ENCODE measurements at regions not wholly inside any gene's neighbourhood (a gene's known extent, or its start where the extent isn't known, plus 50 kb on each side); places are given as distances from the start of the nearest gene placed in this dataset.
"Not testable (repeated sequence)": the region's sequence is repeated elsewhere in the genome, so short reads cannot be mapped to it uniquely, and the experiment has no call there.

GRCh38 chr9:95584176-95584575 lies 67.4 kb upstream of the PTCH1 start:
- DNase-seq: no peak

DNA sequence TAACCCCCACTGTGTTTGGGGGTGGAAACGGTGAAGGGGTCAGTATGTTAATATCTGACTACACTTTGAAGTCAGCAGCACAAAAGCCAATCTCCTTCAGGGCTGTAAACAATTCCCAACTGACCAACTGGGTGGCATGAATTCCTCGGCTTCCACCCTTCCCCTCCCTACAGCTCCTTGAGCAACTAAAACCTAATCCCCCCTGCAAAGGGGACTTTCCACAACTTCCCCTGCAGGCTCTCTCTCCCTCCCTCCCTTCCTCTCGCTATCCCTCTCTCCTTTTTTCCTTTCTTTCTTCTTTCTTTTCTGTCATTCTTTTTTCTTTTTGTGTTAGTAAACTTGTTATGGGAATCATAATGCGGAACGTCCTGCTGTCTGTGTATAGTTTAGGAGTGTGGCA lies 65.1 kb upstream of the PTCH1 start:
- no peak for DNase-seq

DNA sequence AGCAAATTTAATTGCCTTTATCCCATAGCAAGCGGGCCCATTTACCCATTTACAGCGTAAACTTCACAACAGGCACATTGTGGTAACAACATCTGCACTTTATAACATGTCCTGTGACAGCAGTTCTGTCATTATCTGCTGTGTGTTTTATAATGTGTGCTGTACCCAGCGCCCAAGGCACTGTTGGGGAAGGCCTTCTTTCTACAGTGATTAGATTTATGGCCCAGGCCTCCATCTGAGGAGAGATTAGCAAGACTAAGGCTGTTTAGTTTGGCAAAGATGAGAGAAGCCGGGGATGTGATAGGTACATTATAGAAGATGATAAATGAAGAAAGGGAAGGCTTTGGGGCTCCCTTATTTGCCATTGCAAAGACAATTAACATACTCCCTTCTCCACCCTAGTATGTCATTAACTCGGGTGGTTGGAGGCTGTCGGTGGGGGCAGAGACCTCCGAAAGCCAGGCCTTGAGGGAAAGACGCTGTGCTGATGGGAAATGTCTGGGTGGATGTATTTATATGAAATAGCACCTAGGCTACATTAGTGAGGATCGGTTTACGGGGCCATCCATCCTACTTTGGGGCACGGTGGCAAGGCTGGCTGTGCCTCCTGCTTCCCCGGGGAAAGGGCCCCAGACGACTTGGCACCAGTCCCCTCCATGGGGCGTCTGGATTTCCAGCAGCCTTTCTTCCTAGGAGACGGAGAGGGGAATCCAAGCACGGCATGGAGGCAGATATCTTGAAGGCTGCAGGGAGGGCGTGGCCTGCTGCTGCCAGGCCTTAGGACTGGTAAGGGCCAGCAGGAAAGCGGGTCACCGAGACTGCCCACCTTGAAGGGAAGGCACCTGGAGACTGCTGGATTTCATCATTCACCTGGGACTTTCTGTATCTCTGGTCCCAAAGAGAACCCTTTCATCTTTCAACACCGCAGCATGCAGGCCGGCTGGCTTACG lies 64.3 kb upstream of the PTCH1 start:
- DNase-seq: no peak

DNA sequence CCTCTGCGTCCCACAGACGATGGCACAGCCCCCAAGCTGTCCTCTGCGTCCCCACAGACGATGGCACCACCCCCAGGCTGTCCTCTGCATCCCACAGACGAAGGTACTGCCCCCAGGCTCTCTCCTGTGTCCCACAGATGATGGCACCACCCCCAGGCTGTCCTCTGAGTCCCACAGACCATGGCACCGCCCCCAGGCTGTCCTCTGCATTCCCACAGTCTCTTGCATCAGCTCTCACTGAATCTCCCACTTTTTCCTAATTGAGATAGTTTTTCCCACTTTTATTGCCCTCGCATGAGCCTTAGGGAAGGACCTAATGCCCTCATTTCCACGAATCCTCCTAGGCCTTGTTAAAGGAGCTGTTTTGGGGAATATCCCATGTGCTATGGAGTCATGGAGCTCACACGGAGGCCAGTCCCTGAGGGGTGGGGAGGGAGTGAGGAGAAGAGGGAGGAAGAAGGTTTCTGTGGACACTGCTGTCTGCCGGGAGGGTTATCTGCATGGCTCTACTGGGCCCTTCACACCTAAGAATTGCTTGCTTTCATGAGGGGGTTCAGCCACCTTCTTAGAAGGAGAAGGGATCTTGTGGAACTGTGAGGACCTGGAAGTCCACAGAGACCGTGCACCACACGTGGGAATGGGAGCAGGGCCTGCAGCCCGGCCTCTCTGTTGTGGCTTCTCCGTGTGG lies 58.2 kb upstream of the PTCH1 start:
- DNase-seq: no peak

GRCh38 chr9:95574176-95574575 lies 57.4 kb upstream of the PTCH1 start:
- DNase-seq: peak in 12 of 56 donors; percentile 3 to 56 (median 5)

DNA sequence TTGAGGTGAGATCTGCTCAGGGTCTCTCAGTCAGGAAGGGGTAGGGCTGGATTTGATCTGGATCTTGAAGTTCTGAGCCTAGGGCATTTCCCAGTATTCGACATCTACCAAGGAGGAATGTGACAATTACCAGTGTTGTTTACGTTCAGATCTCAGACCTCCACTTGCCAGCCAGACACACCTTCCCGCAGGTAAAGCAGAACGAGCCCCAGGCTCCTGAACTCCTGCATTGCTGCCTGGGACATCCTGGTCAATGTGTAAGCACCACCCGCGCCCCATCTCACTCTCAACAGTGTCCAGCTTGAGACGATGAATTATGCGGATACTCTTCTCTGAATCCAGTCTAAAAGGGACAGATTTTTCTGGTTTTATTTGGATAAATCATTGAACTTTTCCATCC lies 56.7 kb upstream of the PTCH1 start:
- no peak for DNase-seq

DNA sequence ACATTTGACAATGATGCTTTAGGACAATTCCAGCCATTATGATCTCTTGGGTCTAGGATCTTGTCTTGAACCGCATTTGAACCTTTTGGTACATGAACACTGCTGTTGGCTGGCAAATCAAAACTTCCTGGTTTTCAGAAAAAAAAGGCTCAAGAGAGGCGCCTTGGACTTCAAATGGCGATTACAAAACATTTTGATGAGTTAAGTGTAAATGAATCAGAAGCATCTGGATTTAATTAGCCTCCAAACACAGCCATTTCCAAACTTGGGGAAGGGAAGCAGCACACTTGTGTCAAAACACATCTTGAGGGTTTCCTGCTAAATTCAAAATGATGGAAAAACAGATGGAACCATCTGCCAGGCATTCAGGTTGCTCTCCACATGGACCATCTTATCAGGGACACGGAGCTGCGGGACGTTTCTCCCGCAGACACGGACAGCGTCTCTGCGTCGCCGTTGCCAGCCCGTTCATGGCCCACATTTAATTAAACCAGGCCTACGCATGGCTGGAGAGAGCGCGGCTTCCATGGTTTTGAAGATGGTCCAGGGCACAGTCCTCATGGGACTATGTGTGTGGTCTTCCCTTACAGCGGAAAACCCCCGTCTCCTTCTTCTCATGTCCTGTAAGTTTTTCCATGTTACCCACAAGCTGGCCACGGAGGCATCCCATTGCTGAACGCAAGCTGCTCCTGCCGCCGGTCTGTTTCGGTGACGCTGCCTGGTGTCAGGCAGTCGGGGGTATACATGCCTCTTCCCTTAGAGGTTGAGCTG lies 55.8 kb upstream of the PTCH1 start:
- DNase-seq: no peak

DNA sequence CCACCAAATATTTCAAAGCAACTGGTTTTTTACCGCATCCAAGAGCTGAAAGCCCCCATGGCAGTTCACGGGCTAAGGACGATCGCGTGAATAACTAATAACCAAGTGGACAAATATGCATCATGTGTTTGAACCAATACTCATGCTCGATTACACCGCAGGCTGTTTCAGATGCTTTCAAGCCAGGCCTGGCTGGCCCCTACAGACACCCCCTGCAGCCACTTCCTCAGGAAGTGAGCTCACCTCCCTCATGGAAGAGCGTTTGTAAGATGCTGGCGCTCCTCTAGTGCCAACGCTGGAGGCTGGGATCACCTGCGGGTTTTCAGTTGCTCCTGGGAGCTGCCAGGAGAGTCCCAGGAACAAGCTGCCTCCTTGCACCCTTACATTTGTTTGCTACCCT lies 53.9 kb upstream of the PTCH1 start:
- DNase-seq: no peak

DNA sequence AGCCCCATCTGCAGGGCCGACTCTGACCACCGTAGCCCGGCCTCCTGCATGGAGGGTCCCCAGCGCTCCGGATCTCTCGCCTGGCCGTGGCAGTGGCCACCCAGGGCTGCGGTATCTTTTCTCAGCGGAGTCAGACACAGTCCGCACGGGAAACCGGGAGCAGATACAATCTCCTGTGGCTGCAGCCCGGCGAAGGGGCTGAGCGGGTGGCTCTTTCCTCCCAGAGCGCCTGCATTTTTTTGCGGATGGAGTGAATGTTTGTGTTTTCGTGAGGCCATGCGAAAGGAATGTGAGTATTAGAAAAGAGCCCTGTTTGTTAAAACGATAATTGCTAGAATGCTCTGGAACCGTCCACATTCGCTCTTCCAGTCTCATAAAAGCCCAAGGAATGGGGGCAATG lies 53.4 kb upstream of the PTCH1 start:
- no peak for DNase-seq

- DNase-seq: not testable (repeated sequence)
Observed at GRCh38 chr9:95568735-95569134, 52.0 kb upstream of the PTCH1 start.
